HG03469 (cell line): ENCODE measurements at regions not wholly inside any gene's neighbourhood (a gene's known extent, or its start where the extent isn't known, plus 50 kb on each side); places are given as distances from the start of the nearest gene placed in this dataset.

Source experiments
- ATAC-seq: cut with Tn5 transposase; IDR thresholded peaks from one replicate; pipeline ENCODE4 v1.9.1; 2021; ENCODE audit warnings: mild to moderate bottlenecking, moderate library complexity, moderate number of reproducible peaks; ENCODE audit not compliant: unreplicated experiment

DNA sequence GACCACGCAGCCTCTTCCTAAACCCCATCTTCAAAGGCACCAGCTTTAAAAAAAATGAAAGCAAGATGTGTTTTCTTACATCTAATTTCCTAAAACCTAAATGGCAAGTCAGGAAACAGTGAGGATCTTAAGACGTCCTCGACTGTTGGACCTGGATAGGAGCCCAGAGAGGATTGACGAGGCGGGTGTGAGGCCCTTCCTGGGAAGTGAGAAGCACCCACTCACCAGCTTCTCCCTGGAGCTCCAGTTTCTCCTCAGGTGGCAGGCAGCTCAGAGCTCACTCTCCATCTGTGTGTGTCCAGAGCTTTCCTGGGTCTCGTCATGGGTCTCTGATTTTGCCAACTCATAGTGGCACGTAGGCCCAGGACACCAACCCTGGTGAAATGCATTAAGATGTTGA lies 614.0 kb upstream of the AUTS2 start:
- no peak for ATAC-seq

DNA sequence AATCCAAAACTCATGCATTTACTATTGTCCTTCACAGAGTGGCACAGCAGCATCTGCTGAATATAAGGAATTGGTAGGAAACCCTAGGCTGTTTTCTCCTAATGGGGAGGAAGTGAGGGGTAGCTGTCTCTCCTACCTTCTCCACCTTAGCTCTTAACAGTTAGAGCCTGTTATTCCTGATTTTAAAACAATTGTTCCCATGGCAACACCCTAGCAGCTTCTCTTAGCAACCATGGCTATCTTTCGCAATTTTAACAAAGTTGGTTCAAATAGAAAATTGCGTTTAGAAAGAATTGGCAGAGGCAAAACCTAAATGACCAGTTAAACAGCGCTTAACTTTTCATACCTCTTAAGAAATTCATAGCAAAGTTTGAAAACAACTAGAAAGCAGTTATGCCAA lies 603.4 kb upstream of the AUTS2 start:
- ATAC-seq, result no peak

DNA sequence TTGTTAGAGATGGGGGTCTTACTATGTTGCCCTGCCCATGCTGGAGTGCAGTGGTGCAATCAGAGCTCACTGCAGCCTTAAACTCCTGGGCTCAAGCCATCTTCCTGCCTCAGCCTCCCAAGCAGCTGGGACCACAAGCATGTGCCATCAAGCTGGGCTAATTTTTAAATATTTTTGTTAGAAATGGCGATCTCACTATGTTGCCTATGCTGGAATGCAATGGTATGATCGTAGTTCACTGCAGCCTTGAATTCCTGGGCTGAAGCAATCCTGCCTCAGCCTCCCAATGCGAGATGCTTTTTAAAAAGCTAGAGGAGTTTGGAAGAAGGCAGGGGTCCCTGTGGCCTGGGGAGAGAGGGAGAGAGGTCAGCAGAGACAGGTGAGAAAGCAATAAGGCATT lies 600.1 kb upstream of the AUTS2 start:
- ATAC-seq, result no peak

DNA sequence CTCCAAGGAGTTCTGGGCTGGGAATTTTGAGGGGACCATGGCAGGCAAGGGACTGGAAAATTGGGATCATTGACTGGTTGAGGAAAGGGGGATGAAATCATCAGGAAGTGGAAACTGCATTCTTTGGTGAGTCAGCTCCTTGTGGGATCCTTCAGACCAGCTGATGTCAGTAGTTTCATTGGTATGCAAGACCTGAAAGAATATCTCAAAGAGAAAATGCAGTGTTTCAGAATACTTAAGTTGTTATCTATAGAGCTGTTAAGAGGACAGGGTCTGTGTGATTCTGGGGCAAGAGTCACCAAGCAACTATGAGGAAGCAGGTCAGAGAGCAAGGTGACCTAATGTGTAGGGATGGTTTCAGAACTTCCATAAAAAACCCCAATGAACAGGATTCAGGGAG lies 595.9 kb upstream of the AUTS2 start:
- no peak for ATAC-seq

DNA sequence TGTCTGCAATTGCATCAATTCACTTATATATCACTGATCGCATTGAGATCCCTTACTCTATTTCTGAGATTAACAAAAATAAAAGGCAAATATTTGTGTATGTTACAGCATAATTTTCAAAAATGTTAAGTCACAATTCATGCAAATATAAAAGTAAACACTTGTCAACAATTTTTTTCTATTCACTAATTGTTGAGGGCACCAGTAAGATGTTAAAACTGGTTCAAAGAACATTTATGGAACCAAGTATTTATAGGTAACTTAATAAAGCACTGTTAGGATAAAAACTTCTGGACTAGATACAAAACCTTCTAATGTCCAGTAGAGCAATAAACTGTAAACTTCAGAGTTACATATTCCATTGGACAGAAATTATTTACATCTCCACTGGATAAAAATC lies 586.1 kb upstream of the AUTS2 start:
- no peak for ATAC-seq

DNA sequence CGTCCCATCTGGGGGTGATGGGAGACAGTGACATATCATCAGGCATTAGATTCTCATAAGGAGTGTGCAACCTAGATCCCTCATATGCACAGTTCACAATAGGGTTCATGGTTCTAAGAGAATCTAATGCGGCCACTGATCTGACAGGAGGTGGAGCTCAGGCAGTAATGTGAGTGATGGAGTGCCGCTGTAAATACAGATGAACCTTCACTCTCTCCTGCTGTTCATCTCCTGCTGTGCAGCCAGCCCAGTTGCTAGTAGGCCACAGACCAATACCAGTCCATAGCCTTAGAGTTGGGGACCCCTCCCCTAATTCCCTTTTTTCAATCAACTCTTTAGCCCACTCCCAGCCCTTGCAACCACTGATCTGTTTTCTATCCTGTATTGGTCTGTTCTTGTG lies 581.1 kb upstream of the AUTS2 start:
- no peak for ATAC-seq

DNA sequence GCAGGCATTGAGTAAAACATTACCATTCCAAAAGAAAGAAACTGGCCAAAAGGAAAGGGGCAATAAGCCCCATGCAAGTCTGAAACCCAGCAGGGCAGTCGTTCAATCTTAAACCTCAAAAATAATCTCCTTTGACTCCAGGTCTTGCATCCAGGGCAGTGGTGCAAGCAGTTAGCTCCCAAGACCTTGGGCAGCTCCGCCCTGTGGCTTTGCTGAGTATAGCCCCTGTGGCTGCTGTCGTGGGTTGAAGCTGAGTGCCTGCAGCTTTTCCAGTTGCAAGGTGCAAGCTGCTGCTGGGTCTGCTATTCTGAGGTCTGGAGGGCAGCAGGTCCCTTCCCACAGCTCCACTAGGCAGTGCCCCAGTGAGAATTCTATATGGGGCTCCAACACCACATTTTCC lies 580.1 kb upstream of the AUTS2 start:
- ATAC-seq, result no peak

DNA sequence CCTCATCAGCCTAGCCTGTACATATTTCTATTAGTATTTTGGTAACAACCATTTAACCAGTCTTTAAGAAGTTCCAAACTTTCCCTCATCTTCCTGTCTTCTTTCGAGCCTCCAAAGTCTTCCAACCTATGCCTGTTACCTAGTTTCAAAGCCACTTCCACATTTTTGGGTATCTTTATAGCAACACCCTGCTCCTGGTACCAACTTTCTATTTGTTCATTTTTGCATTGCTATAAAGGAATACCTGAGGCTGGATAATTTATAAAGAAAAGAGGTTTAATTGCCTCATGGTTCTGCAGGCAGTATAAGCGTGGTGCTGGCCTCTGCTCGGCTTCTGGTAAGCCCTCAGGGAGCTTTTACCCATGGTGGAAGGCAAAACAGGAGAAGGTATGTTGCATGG lies 578.8 kb upstream of the AUTS2 start:
- no peak for ATAC-seq

DNA sequence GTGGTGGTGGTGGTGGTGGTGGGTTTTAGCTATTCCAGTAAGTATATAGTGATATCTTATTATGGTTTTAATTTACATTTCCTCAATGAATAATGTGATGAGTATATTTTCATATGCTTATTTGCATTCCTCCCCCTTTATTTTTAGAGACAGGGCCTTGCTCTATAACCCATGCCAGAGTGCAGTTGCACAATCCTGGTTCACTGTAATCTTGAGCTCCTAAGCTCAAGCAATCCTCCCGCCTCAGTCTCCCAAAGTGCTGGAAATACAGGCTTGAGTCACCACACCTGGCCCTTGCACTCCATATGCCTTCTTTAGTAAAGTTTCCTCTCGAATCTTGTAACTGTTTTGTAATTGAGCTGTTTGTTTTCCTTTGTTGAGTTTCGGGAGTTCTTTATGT lies 577.7 kb upstream of the AUTS2 start:
- ATAC-seq, result no peak

DNA sequence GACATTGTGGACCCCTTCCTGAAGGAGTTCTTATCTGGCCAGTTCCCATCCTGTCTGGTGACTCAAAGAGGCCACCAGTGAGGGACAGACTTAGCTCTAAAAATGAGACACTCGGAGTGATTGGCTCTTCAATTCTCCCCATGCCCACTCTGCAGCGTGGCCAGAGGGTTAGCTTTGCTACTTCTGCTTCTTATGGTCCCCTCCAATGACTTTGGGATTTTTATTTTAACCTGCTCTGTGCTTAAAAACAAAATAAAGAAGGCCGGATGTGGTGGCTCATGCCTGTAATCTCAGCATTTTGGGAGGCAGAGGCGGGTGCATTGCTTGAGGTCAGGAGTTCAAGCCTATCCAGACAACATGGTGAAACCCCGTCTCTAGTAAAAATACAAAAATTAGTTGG lies 573.0 kb upstream of the AUTS2 start:
- ATAC-seq, result no peak

DNA sequence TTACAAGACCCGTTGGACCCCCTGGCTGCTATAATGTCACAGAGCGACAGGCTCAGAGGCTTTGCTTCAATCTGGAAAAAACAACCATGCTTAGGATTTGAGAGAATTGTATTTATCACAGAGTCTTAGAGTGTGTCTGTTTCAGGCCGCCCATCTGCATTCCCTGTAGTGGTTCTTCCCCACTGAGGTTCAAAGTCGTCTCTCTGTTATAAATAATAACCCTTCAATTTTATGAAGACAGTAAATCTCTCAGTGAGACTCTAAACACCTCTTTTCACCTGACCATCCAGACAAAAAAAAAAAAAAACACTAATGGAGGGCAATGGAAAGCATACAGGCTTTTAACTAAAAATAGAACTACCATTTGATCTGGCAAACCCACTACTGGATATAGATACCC lies 565.4 kb upstream of the AUTS2 start:
- no peak for ATAC-seq

DNA sequence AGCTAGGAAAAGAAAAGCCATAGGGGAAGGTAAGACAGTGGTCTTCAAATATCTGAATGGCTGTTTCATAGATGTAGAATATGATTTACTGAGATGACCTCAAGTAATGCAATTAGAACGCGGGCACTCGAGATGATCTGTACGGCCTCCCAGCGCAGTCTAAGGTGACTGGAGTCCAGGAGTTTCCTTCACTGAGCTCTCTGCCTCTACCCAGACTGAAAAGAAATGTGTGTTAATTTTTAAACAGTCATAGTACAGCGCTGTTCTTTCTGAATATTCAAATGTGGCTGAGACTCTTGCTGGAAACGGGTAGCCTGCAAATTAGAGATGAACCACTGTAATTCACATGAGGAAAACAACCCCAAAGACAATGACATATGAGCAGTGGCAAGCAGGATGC lies 562.4 kb upstream of the AUTS2 start:
- no peak for ATAC-seq

DNA sequence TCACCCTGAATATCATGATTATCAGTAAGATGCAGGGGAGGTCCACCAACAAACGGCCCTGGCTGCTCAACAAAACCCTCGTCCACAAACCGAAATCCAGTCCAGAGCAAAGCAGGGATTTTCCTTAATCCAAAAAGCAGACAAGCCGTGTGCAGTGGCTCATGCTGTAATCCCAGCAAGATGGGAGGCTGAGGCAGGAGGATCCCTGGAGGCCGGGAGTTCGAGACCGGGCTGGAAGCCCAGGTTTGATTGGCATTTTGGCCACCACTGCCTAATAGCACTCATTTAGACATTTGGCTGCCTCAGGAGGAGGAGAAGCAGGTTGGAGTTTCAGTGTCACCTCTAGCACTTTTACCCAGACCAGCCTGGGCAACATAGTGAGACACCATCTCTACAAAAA lies 562.0 kb upstream of the AUTS2 start:
- ATAC-seq, result no peak

DNA sequence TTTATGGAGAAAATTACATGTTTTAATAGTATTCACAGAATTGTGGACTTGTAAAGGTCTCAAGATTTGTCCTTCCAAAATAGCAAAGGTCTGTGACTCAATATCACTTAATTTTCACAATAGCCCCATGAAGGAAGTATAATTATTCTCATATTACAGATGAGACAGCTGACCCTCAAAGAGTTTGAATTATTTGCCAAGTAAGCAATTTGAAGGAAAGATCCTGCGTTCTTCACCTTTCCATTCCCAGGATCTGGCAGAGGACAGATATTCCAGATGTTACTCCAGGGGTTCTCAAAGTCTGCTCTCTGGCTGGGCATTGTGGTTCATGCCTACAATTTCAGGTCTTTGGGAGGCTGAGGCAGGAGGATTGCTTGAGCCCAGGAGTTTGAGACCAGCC lies 559.4 kb upstream of the AUTS2 start:
- ATAC-seq, result no peak

DNA sequence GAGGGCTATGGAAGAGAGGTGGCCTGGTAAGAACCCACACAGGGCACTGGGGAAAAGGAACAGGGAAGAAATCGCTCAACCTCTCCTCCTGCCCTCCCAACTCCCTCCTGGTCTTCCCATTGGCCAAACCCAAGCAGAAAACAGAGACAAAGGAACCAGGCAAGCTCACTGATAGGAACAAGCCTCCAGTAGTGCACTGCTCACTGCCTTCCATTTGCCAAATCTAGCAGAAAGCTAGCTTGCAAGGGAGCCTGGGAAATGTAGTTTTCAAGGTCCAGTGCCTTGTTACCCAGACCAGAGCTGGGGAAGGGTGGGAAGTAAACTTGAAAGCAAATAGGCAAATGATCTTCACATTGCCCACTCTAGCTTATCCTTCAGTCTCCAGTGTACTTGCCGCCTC lies 556.1 kb upstream of the AUTS2 start:
- ATAC-seq, result no peak

DNA sequence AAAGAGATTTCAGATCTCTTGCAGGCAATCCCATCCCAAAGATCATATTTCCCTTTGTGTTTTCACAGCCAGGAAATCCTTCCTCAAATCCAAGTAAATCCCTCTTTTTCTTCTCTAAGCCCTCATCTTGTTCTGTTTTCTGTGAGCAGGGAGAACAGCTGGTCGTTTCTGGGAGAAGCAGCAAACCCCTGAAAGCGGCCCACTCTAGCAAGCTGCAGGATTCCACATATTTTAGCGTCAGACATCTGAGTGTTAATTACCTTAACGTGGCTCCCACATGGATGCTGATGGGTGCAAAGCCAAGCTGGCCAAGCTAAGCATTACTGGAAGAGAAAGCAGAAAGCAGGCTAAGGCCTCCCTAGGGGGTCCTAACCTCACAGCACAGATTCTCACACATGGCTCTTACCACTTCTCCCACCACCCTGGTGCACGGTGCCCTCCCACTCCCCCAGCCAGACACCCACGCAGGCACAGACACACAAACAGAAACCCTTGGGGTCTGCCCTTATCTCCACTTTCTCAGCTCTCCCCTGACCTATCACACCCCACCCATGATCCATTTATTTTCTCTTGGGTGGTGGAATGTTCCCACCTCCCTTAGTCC lies 551.0 kb upstream of the AUTS2 start:
- ATAC-seq, result no peak

DNA sequence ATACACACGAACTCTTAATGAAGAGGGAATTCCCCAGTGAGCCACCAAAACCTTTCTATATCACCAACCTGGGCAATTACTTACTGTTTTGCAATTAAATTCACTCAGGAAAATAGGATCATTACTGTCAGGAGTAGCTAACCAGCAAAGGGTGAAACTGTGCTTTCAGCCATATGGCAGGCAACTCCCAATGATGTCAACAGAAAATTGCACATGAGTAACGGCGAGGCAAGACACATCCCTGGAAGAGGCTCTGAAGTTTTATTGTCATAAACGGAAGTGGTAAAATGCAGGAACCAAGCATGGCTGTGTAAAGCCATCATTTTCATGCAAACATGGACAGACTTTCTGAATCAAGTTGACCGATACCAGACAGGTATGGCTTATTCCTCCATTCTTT lies 548.9 kb upstream of the AUTS2 start:
- ATAC-seq, result no peak

DNA sequence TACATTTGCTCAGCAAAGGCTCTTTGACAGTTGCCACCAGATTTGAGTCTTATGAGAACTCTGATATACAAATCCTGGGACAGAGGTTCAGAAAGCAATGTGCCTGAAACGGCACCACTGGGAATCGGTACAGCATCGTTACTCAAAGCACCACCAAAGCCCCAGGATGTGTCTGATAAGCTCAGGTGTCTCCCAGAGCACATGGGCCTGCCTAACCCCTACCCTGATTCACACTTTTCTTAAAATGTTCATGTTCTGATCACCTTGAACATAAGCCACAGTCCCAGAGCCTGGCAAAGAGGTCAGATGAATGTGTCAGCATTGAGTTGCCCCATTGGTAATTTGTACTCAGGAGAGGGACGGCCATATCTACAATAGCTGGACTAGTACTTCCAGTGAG lies 545.8 kb upstream of the AUTS2 start:
- no peak for ATAC-seq

DNA sequence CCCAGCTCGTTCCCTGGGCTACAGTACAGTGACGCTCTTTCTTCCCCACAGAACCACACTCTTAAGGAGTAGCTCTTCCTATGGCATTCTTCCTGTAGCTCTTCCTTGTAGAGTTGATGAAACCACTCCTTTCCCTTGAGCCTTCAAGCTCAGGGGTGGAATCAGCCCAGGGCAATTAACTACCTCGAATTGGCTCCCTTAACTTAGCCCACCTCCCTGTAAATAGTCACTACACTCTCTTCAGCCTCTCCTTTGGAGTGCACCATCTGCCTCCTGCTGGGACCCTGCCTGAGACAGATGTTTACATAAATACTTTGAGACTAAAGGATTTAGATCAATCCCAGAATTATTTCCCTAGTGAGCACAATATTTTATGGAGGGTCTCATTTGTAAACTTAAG lies 537.8 kb upstream of the AUTS2 start:
- ATAC-seq, result no peak

DNA sequence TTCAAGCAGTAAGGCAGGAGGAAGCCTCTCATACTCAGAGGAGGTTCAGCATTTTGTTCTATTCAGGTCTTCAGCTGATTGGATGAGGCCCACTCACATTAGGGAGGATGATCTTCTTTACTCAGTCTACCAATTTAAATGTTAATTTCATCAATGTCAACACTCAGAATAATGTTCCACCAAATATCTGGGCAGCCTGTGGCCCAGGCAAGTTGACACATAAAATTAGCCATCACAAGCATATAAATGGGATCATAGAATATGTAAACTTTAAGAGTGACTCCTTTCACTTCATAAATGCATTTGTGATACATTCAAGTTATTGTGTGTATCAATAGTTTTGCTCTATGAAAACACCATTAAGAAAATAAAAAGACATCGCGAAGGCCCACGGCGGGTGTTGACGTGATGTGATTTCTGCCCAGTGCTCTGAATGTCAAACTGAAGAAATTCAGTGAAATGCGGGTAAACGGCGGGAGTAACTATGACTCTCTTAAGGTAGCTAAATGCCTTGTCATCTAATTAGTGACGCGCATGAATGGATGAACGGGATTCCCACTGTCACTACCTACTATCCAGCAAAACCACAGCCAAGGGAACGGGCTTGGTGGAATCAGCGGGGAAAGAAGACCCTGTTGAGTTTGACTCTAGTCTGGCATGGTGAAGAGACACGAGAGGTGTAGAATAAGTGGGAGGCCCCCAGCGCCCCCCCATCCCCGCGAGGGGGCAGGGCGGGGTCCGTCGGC lies 536.1 kb upstream of the AUTS2 start:
- no peak for ATAC-seq

DNA sequence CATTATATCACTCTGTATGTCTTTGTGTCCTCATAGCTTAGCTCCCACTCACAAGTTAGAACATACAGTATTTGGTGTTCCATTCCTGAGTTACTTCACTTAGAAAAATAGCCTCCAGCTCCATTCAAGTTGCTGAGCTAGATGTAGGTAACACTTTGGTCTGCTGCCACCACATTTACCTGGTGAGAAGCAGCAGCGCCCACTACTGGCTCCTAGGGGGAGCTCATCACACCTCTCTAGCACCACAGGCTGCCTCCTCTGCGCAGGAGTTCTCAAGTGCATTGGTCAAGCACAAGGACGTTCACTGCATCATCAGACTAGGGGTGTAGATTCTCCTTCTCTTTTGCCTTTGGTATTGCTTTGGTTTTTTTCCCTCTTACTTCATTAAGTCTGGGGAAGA lies 530.9 kb upstream of the AUTS2 start:
- no peak for ATAC-seq

DNA sequence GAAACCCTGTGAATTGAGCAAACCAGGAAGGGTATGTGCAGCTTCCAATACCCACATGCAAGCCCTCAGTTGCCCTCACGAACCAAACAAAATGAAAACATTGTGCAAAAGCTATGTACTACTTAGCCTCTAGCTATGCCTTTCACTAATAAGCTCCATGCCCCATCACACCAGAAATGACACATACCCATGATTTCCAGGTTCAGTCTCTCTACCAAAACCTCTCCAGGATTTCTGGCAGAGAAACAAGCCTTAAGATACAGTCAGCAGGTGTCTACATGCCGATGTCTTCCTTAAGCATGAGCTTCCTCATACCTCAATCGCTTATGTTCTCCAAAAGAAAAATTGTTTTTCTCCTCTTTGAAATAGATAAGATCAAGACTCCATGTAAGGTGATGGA lies 527.8 kb upstream of the AUTS2 start:
- no peak for ATAC-seq

DNA sequence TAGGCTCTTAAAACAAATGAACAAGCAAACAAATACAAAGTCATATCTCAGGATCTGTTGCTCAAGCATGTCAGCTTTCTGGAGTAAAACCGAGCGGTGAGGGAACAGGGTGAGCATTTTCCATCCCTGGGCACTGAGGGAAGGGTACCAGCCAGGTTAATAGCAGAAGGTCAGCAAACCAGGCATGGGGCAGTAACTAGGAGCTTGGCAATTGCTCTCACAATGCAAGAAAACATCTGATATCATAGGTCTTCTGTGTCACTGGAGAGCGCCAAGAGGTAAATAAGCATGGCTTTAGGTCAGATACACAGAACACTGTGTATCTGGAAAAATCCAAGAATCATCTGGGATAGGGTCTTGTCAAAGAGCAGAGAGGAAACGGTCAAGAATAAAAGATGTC lies 521.7 kb upstream of the AUTS2 start:
- ATAC-seq, result no peak
